K562 (cell line): ENCODE measurements at regions not wholly inside any gene's neighbourhood (a gene's known extent, or its start where the extent isn't known, plus 50 kb on each side); places are given as distances from the start of the nearest gene placed in this dataset.

Experiments used
- ATAC-seq: fragments of 200-7000 bp; cut with Tn5 transposase; 3 replicates; pipeline ENCODE4 v1.9.1; 2020; ENCODE audit warnings: moderate library complexity
- BruUV-seq: library from RNA; stranded (reverse); fragments of 400-500 nt; replicated peaks from 2 replicates; lab custom pipeline; 2021; lab: Mats Ljungman, UMichigan
- CTCF ChIA-PET: fragments of 300-600 bp; formaldehyde crosslinking; extraction: SDS; loops from one replicate; lab custom pipeline; 2021; ENCODE audit warnings: low intra/inter-chr PET ratio; lab: Yijun Ruan, JAX
- POLR2A ChIA-PET: fragments of 300-600, 350-650 bp; sonication (Branson Sonifier 250); formaldehyde crosslinking; extraction: SDS; loops from one replicate; lab custom pipeline; 2021; ENCODE audit warnings: antibody characterized with exemption, inconsistent platforms; lab: Yijun Ruan, JAX
- DNase-seq, 4 experiments: peaks; one replicate each; pipeline versions ENCODE4 v3.0.0 to v3.0.0-alpha.2; 2011 to 2018; ENCODE audit warnings: low spot score in 3 of 4, mixed read lengths in 3 of 4; ENCODE audit errors: extremely low read depth in 1 of 4
- FAIRE-seq: peaks from 2 replicates; lab custom pipeline; 2011; peaks lifted over from hg19 to GRCh38; lab: Jason Lieb, UNC
- H2AFZ ChIP-seq: 2 replicates; pipeline ENCODE4 v1.6.0; 2011; ENCODE audit warnings: low read depth, low read length, control low read depth, inconsistent platforms
- H3K27ac ChIP-seq: fragments of 200-600 bp; 3 replicates; pipeline ENCODE4 v1.8.0; 2011; ENCODE audit warnings: low read depth, mild to moderate bottlenecking, control low read depth, inconsistent platforms, low read length, moderate library complexity, mixed read lengths; ENCODE audit errors: extremely low read depth
- H3K27me3 ChIP-seq, 2 experiments: fragments of 300-600 bp in 1 of 2; 2 replicates in 1 of 2; 3 replicates in 1 of 2; pipeline versions ENCODE4 v1.6.0 to v1.8.0; 2011; ENCODE audit warnings: inconsistent platforms in 2 of 2, low read length in 2 of 2, mild to moderate bottlenecking in 1 of 2, mixed read lengths in 1 of 2, moderate library complexity in 1 of 2; ENCODE audit not compliant: control insufficient read depth in 2 of 2, insufficient read depth in 2 of 2
- H3K36me3 ChIP-seq: fragments of 300-600 bp; 3 replicates; pipeline ENCODE4 v1.8.0; 2011; ENCODE audit warnings: mild to moderate bottlenecking, low read length, inconsistent platforms; ENCODE audit not compliant: control insufficient read depth, insufficient read depth
- H3K4me1 ChIP-seq, 2 experiments: fragments of 200-600 bp in 1 of 2; replicated peaks in 1 of 2; 2 replicates in 1 of 2; 3 replicates in 1 of 2; pipeline versions ENCODE4 v1.5.1 to v1.8.0; 2011; ENCODE audit warnings: inconsistent platforms in 2 of 2, low read length in 2 of 2, mild to moderate bottlenecking in 1 of 2, mixed read lengths in 1 of 2, moderate library complexity in 1 of 2; ENCODE audit not compliant: control insufficient read depth in 2 of 2, insufficient read depth in 2 of 2
- H3K4me2 ChIP-seq: 2 replicates; pipeline ENCODE4 v1.6.1; 2011; ENCODE audit warnings: low read length, control low read depth, inconsistent platforms, mixed read lengths; ENCODE audit not compliant: insufficient read depth
- H3K4me3 ChIP-seq: fragments of 200-600 bp; sonication (generic), shearing (Covaris generic); 2 replicates; pipeline ENCODE4 v1.5.1; 2016; ENCODE audit warnings: control low read depth, inconsistent platforms
- H3K79me2 ChIP-seq: fragments of 200-600 bp; 3 replicates; pipeline ENCODE4 v1.8.0; 2011; ENCODE audit warnings: low read length, inconsistent platforms; ENCODE audit not compliant: control insufficient read depth, insufficient read depth
- H3K9ac ChIP-seq, 2 experiments: 2 replicates each; pipeline versions ENCODE4 v1.6.0 to v1.6.1; 2011; ENCODE audit warnings: low read depth in 2 of 2, low read length in 2 of 2, control low read depth in 1 of 2, inconsistent platforms in 1 of 2, mild to moderate bottlenecking in 1 of 2, mixed read lengths in 1 of 2; ENCODE audit not compliant: insufficient read depth in 1 of 2
- H3K9me1 ChIP-seq: one replicate; pipeline ENCODE4 v1.6.0; 2011; ENCODE audit warnings: inconsistent platforms, mild to moderate bottlenecking, low read length, moderate library complexity; ENCODE audit not compliant: control insufficient read depth, insufficient read depth
- H3K9me3 ChIP-seq: replicated peaks from 2 replicates; pipeline ENCODE4 v1.5.1; 2011; ENCODE audit warnings: low read depth, low read length, inconsistent platforms; ENCODE audit not compliant: control insufficient read depth, insufficient read depth
- H4K20me1 ChIP-seq: replicated peaks from 2 replicates; pipeline ENCODE4 v1.6.1; 2011; ENCODE audit warnings: low read length, inconsistent platforms, mixed read lengths; ENCODE audit not compliant: control insufficient read depth, insufficient read depth
- ETS2 ChIP-seq: IDR thresholded peaks from 2 replicates; pipeline ENCODE4 v1.6.1; 2016; ENCODE audit warnings: borderline replicate concordance, missing genetic modification characterization, mild to moderate bottlenecking, moderate library complexity, missing compliant biosample characterization; ENCODE audit not compliant: poor library complexity, severe bottlenecking
- NFRKB ChIP-seq: fragments of 450-650 bp; IDR thresholded peaks from 2 replicates; pipeline ENCODE4 v1.6.1; 2016; ENCODE audit warnings: low read depth
- RCOR1 ChIP-seq, 2 experiments: IDR thresholded peaks; 2 replicates each; pipeline ENCODE4 v1.6.1; 2012; ENCODE audit warnings: low read depth in 2 of 2, low read length in 2 of 2, borderline replicate concordance in 1 of 2, improper control_type of control experiment in 1 of 2
- TCF15 ChIP-seq: fragments of 250-450 bp; sonication (Bioruptor Pico); IDR thresholded peaks from 2 replicates; pipeline ENCODE4 v1.8.0; 2022; ENCODE audit warnings: moderate library complexity, mild to moderate bottlenecking, inconsistent platforms
- TFAP4 ChIP-seq: sonication (generic); formaldehyde crosslinking; IDR thresholded peaks from 2 replicates; pipeline ENCODE4 v1.8.0; 2022; ENCODE audit warnings: missing genetic modification reagents, mild to moderate bottlenecking, moderate library complexity, borderline replicate concordance
- U2AF2 ChIP-seq: fragments of 200-400 bp; formaldehyde crosslinking; optimal IDR thresholded peaks from 2 replicates; pipeline ENCODE3; 2017; ENCODE audit warnings: low read depth, mild to moderate bottlenecking, low read length
- YBX1 ChIP-seq: fragments of 450-650 bp; IDR thresholded peaks from 2 replicates; pipeline ENCODE4 v1.7.1; 2016; ENCODE audit warnings: mild to moderate bottlenecking
- WGBS: fragments of 100-300 bp; shearing (Covaris generic); methylation state at CpG from one replicate; pipeline ENCODE4 v1.1.6; 2016; ENCODE audit warnings: low coverage, mixed read lengths; ENCODE audit not compliant: insufficient coverage; ENCODE audit errors: missing lambda C conversion rate; 5-methylcytosine and 5-hydroxymethylcytosine counted together
- in situ Hi-C: fragments of 300-500 bp; cut with MboI; formaldehyde crosslinking; loops from 4 replicates; pipeline ENCODE4 v1.15.0; 2018; ENCODE audit warnings: inconsistent platforms, mixed read lengths
- intact Hi-C: fragments of 100-400 bp; cut with micrococcal nuclease; formaldehyde crosslinking; loops from 2 replicates; pipeline ENCODE4 v1.14.2; 2022

- CTCF ChIA-PET: no interaction called here
Measured at GRCh38 chr13:21320642-21321034, 138.5 kb downstream of the ZDHHC20 start.

More at GRCh38 chr13:21320642-21321034, 138.5 kb downstream of the ZDHHC20 start:
- no peak for ATAC-seq
- no peak overlapping the region for H3K4me3 ChIP-seq
- no peak overlapping the region for H3K4me2 ChIP-seq
- intact Hi-C loops (no loop called here), in situ Hi-C loops (no loop called here)
- H3K36me3 ChIP-seq: no peaks in the 10 kb centered on the region
- TF ChIP-seq RCOR1 (IDR thresholded peaks at IDR 0.05; ENCODE audit: borderline replicate concordance in 1 of 2, low read depth in 2 of 2, low read length in 2 of 2) (no peak), TCF15 (CRISPR knock-in tag) (no peak), TFAP4 (CRISPR knock-in tag) (no peak), YBX1 (no peak), U2AF2 (no peak), ETS2 (tag) (no peak), NFRKB (no peak)
- POLR2A ChIA-PET: interaction anchor here (0.7 kb wide), 1 partner anchor 19 kb away, joined by 3 read pairs; no protein-coding TSS in a partner anchor
- no peak overlapping the region for H3K27ac ChIP-seq
- FAIRE-seq: no peak
- DNase-seq: no peak
- no peaks in the 10 kb centered on the region for H3K9me3 ChIP-seq
- no peaks in the 10 kb centered on the region; a peak in 1 of 5 replicates for H3K27me3 ChIP-seq
- BruUV-seq: no TSS peak
- H3K4me1 ChIP-seq: no peaks in the 10 kb centered on the region
- H3K79me2 ChIP-seq: no peaks in the 10 kb centered on the region
- H4K20me1 ChIP-seq: no peaks in the 10 kb centered on the region
- H3K9ac ChIP-seq: no peak overlapping the region
- WGBS: 31% methylated on average over 8 of the region's 8 CpGs
- H2AFZ ChIP-seq: no peak overlapping the region
- H3K9me1 ChIP-seq: no peaks in the 10 kb centered on the region
